HCT116 (cell line): ENCODE measurements at regions not wholly inside any gene's neighbourhood (a gene's known extent, or its start where the extent isn't known, plus 50 kb on each side); places are given as distances from the start of the nearest gene placed in this dataset.

Experiments used
- ATAC-seq: fragments of 200-7000 bp; cut with Tn5 transposase; 2 replicates; pipeline ENCODE4 v1.9.1; 2020; ENCODE audit warnings: mild to moderate bottlenecking, moderate library complexity
- BruUV-seq: library from RNA; stranded (reverse); fragments of 400-500 nt; replicated peaks from 2 replicates; lab custom pipeline; 2021; lab: Mats Ljungman, UMichigan
- CTCF ChIA-PET: fragments of 300-600 bp; sonication (Branson Sonifier 250); formaldehyde crosslinking; loops from one replicate; lab custom pipeline; 2021; ENCODE audit warnings: antibody characterized with exemption; lab: Charles Lee
- POLR2A ChIA-PET: fragments of 300-600, 350-600 bp; sonication (Branson Sonifier 250); formaldehyde crosslinking; loops from one replicate; lab custom pipeline; 2021; ENCODE audit warnings: antibody characterized with exemption; lab: Charles Lee
- RAD21 ChIA-PET, 2 experiments: fragments of 300-600 bp; sonication (Branson Sonifier 250); formaldehyde crosslinking; loops; one replicate each; lab custom pipeline; 2023; ENCODE audit warnings: low total read pairs in 2 of 2; ENCODE audit not compliant: uncharacterized antibody in 2 of 2, unreplicated experiment in 2 of 2, low non-redundant PET in 1 of 2; lab: Charles Lee
- DNase-seq: peaks from one replicate; pipeline ENCODE4 v3.0.0-alpha.2; 2010; ENCODE audit warnings: low read depth, low spot score
- H2AFZ ChIP-seq: fragments of 200-600 bp; shearing (Covaris generic), sonication (generic); 2 replicates; pipeline ENCODE4 v1.6.1; 2017; ENCODE audit warnings: low read depth, mixed run types, mixed read lengths, antibody characterized with exemption, low read length; ENCODE audit not compliant: poor library complexity, severe bottlenecking
- H3K27ac ChIP-seq: 2 replicates; pipeline ENCODE4 v1.5.1; 2012; ENCODE audit warnings: low read depth, low read length
- H3K27me3 ChIP-seq: fragments of 200-600 bp; sonication (generic); 2 replicates; pipeline ENCODE4 v1.6.1; 2016; ENCODE audit warnings: mixed run types, low read length, mixed read lengths; ENCODE audit not compliant: insufficient read depth
- H3K36me3 ChIP-seq, 2 experiments: fragments of 200-500 bp in 1 of 2; fragments of 200-600 bp in 1 of 2; sonication (Bioruptor generic) in 1 of 2; sonication (generic) in 1 of 2; 2 replicates each; pipeline versions ENCODE4 v1.5.1 to v1.6.1; 2014 to 2016; ENCODE audit warnings: low read length in 2 of 2, inconsistent platforms in 1 of 2, mixed read lengths in 1 of 2, mixed run types in 1 of 2; ENCODE audit not compliant: insufficient read depth in 2 of 2, control insufficient read depth in 1 of 2
- H3K4me1 ChIP-seq, 2 experiments: fragments of 200-600 bp in 1 of 2; sonication (generic) in 1 of 2; 2 replicates each; pipeline versions ENCODE4 v1.5.1 to v1.6.1; 2012 to 2017; ENCODE audit warnings: low read length in 2 of 2, inconsistent platforms in 1 of 2, mild to moderate bottlenecking in 1 of 2, mixed read lengths in 1 of 2, mixed run types in 1 of 2, moderate library complexity in 1 of 2; ENCODE audit not compliant: insufficient read depth in 2 of 2, control insufficient read depth in 1 of 2
- H3K4me2 ChIP-seq: fragments of 200-600 bp; sonication (generic); 2 replicates; pipeline ENCODE4 v1.6.1; 2017; ENCODE audit warnings: mixed run types, low read length, mixed read lengths
- H3K4me3 ChIP-seq, 2 experiments: fragments of 200-600 bp in 1 of 2; sonication (generic) in 1 of 2; replicated peaks in 1 of 2; 2 replicates each; pipeline ENCODE4 v1.5.1; 2011 to 2016; ENCODE audit warnings: low read length in 2 of 2, control low read depth in 1 of 2, low read depth in 1 of 2, mild to moderate bottlenecking in 1 of 2, mixed read lengths in 1 of 2, mixed run types in 1 of 2
- H3K79me2 ChIP-seq: fragments of 200-600 bp; sonication (generic); 2 replicates; pipeline ENCODE4 v1.6.1; 2017; ENCODE audit warnings: mild to moderate bottlenecking, mixed run types, low read length, moderate library complexity, mixed read lengths; ENCODE audit not compliant: insufficient read depth
- H3K9ac ChIP-seq: fragments of 200-600 bp; sonication (generic); 2 replicates; pipeline ENCODE4 v1.6.1; 2016; ENCODE audit warnings: low read length, mixed read lengths
- H3K9me2 ChIP-seq: fragments of 200-600 bp; sonication (generic), shearing (Covaris generic); 2 replicates; pipeline ENCODE4 v1.6.1; 2017; ENCODE audit warnings: mixed run types, mild to moderate bottlenecking, moderate library complexity; ENCODE audit not compliant: insufficient read depth
- H3K9me3 ChIP-seq, 2 experiments: fragments of 200-500 bp in 1 of 2; fragments of 200-600 bp in 1 of 2; sonication (Bioruptor generic) in 1 of 2; sonication (generic) in 1 of 2; 2 replicates each; pipeline ENCODE4 v1.6.1; 2014 to 2017; ENCODE audit warnings: low read length in 2 of 2, mixed read lengths in 2 of 2, inconsistent platforms in 1 of 2, low read depth in 1 of 2, mild to moderate bottlenecking in 1 of 2, mixed run types in 1 of 2, moderate library complexity in 1 of 2; ENCODE audit not compliant: control insufficient read depth in 1 of 2, insufficient read depth in 1 of 2
- H4K20me1 ChIP-seq: fragments of 200-600 bp; sonication (generic), shearing (Covaris generic); 2 replicates; pipeline ENCODE4 v1.6.1; 2017; ENCODE audit warnings: mixed run types, mild to moderate bottlenecking, moderate library complexity; ENCODE audit not compliant: insufficient read depth
- ATF3 ChIP-seq: IDR thresholded peaks from 2 replicates; pipeline ENCODE4 v1.6.1; 2012
- CBX3 ChIP-seq: IDR thresholded peaks from 2 replicates; pipeline ENCODE4 v1.6.1; 2012; ENCODE audit warnings: low read depth
- CEBPB ChIP-seq: IDR thresholded peaks from 2 replicates; pipeline ENCODE4 v1.6.1; 2012; ENCODE audit warnings: low read depth
- EGR1 ChIP-seq: IDR thresholded peaks from 2 replicates; pipeline ENCODE4 v1.6.1; 2012; ENCODE audit warnings: low read depth
- EZH2 ChIP-seq: fragments of 200-600 bp; sonication (generic); IDR thresholded peaks from 2 replicates; pipeline ENCODE4 v1.6.1; 2017; ENCODE audit warnings: antibody characterized with exemption, mixed run types
- EZH2phosphoT487 ChIP-seq: fragments of 200-600 bp; IDR thresholded peaks from 2 replicates; pipeline ENCODE4 v1.6.1; 2018; ENCODE audit warnings: antibody characterized with exemption, borderline replicate concordance
- JUND ChIP-seq: IDR thresholded peaks from 2 replicates; pipeline ENCODE4 v1.6.1; 2012
- MAX ChIP-seq: IDR thresholded peaks from 2 replicates; pipeline ENCODE4 v1.6.1; 2012
- POLR2A ChIP-seq: IDR thresholded peaks from 2 replicates; pipeline ENCODE4 v1.7.0; 2011; ENCODE audit warnings: borderline replicate concordance; ENCODE audit not compliant: insufficient read depth, insufficient read length; ENCODE audit errors: extremely low read depth
- POLR2AphosphoS5 ChIP-seq: IDR thresholded peaks from 2 replicates; pipeline ENCODE4 v1.6.1; 2011; ENCODE audit warnings: mild to moderate bottlenecking, low read depth, low read length, moderate library complexity
- RAD21 ChIP-seq: IDR thresholded peaks from 2 replicates; pipeline ENCODE4 v1.6.1; 2012; ENCODE audit warnings: low read depth, mild to moderate bottlenecking
- SIN3A ChIP-seq: IDR thresholded peaks from 2 replicates; pipeline ENCODE4 v1.6.1; 2012; ENCODE audit warnings: low read depth
- SP1 ChIP-seq: IDR thresholded peaks from 2 replicates; pipeline ENCODE4 v1.6.1; 2012; ENCODE audit warnings: low read depth
- SRF ChIP-seq: IDR thresholded peaks from 2 replicates; pipeline ENCODE4 v1.6.1; 2012; ENCODE audit warnings: low read depth
- TCF7L2 ChIP-seq: IDR thresholded peaks from 2 replicates; pipeline ENCODE4 v1.7.0; 2011; ENCODE audit warnings: borderline replicate concordance, inconsistent platforms; ENCODE audit not compliant: insufficient read depth, insufficient read length; ENCODE audit errors: extremely low read depth
- YY1 ChIP-seq: IDR thresholded peaks from 2 replicates; pipeline ENCODE4 v1.6.1; 2011; ENCODE audit warnings: low read length, low read depth, moderate library complexity, mild to moderate bottlenecking; ENCODE audit not compliant: insufficient replicate concordance; ENCODE audit errors: extremely low read depth
- ZFX ChIP-seq: fragments of 450-650 bp; IDR thresholded peaks from 2 replicates; pipeline ENCODE4 v1.6.1; 2017
- ZNF274 ChIP-seq: fragments of 200-500 bp; sonication (Bioruptor generic); IDR thresholded peaks from 2 replicates; pipeline ENCODE4 v1.6.1; 2014; ENCODE audit warnings: mild to moderate bottlenecking, low read depth, low read length, inconsistent platforms
- intact Hi-C: fragments of 100-400 bp; cut with micrococcal nuclease; formaldehyde crosslinking; loops from 2 replicates; pipeline ENCODE4 v1.10.0; 2022
- TF ChIP-seq, protein P1 (sequence below): IDR thresholded peaks from 2 replicates; pipeline ENCODE4 v1.6.1; 2011; ENCODE audit warnings: mild to moderate bottlenecking, low read length, moderate library complexity; ENCODE audit not compliant: insufficient replicate concordance; ENCODE audit errors: extremely low read depth

DNA sequence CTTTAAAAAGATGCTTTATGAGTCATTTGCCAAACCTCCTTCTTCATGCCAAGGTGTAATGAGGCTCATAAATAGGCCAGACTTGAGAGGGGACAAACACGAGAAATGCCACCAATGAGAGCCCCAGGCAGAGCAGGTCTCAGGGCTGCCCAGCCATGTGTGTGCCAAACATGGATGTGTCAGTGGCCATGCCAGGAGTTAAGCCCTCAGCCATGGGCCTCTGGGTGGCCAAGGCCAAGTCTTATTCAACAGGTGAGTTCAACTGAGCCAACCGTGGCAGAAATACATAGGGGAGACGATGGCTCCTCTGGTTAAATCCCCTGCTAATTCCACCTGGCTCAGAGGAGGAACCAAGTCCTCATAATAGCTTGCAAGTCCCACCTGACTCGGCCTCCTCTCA is 358.8 kb downstream of the PREX1 start:
- H3K36me3 ChIP-seq, result no peaks in the 10 kb centered on the region
- peaks cover 39% of the 10 kb centered on the region for H3K27me3 ChIP-seq
- 0 out of 2 replicates have a peak, but pooled peaks cover 3% of the 10 kb centered on the region for H3K9me2 ChIP-seq
- ATAC-seq (no peak), DNase-seq (no peak)
- H3K9ac ChIP-seq, result no peak overlapping the region
- ChIA-PET POLR2A (no interaction called here), CTCF (no interaction called here), RAD21 (no interaction called here)
- H3K4me2 ChIP-seq, result no peak overlapping the region
- H4K20me1 ChIP-seq, result no peaks in the 10 kb centered on the region
- H2AFZ ChIP-seq, result no peak overlapping the region
- TF ChIP-seq ATF3 (no peak), CBX3 (no peak), EZH2phosphoT487 (no peak), EZH2 (no peak), JUND (no peak), RAD21 (no peak), CEBPB (no peak), SP1 (no peak), EGR1 (no peak), YY1 (no peak), POLR2A (no peak), SRF (no peak), ZNF274 (no peak), TCF7L2 (no peak), SIN3A (no peak), POLR2AphosphoS5 (no peak), ZFX (no peak), MAX (no peak)
- TF ChIP-seq, protein P1, sequence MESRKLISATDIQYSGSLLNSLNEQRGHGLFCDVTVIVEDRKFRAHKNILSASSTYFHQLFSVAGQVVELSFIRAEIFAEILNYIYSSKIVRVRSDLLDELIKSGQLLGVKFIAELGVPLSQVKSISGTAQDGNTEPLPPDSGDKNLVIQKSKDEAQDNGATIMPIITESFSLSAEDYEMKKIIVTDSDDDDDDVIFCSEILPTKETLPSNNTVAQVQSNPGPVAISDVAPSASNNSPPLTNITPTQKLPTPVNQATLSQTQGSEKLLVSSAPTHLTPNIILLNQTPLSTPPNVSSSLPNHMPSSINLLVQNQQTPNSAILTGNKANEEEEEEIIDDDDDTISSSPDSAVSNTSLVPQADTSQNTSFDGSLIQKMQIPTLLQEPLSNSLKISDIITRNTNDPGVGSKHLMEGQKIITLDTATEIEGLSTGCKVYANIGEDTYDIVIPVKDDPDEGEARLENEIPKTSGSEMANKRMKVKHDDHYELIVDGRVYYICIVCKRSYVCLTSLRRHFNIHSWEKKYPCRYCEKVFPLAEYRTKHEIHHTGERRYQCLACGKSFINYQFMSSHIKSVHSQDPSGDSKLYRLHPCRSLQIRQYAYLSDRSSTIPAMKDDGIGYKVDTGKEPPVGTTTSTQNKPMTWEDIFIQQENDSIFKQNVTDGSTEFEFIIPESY, result no peak
- no peaks in the 10 kb centered on the region for H3K79me2 ChIP-seq
- no peaks in the 10 kb centered on the region for H3K9me3 ChIP-seq
- no TSS peak for BruUV-seq
- intact Hi-C loops, result no loop called here
- no peak overlapping the region for H3K27ac ChIP-seq
- no peak overlapping the region for H3K4me3 ChIP-seq
- H3K4me1 ChIP-seq, result no peaks in the 10 kb centered on the region
